Endothelial cell of umbilical vein (primary cell): ENCODE measurements at regions not wholly inside any gene's neighbourhood (a gene's known extent, or its start where the extent isn't known, plus 50 kb on each side); places are given as distances from the start of the nearest gene placed in this dataset.

Source experiments
- BruUV-seq: library from RNA; stranded (reverse); fragments of 400-500 nt; replicated peaks from 2 replicates; lab custom pipeline; 2021; lab: Mats Ljungman, UMichigan
- CTCF ChIA-PET: fragments of 300-600, 350-600 bp; sonication (Branson Sonifier 250); formaldehyde crosslinking; loops from one replicate; lab custom pipeline; 2021; ENCODE audit warnings: antibody characterized with exemption, inconsistent platforms; lab: Charles Lee
- POLR2A ChIA-PET: fragments of 300-600, 350-600 bp; sonication (Branson Sonifier 250); formaldehyde crosslinking; loops from one replicate; lab custom pipeline; 2021; ENCODE audit warnings: antibody characterized with exemption, inconsistent platforms; lab: Charles Lee
- DNase-seq: peaks from one replicate; pipeline ENCODE4 v3.0.0-alpha.2; 2011; ENCODE audit warnings: low read depth, low spot score
- FAIRE-seq: peaks from 2 replicates; lab custom pipeline; 2011; peaks lifted over from hg19 to GRCh38; lab: Jason Lieb, UNC
- H2AFZ ChIP-seq: 2 replicates; pipeline ENCODE4 v1.6.0; 2012; ENCODE audit warnings: low read depth, low read length, control low read depth, inconsistent platforms
- H3K27ac ChIP-seq: 2 replicates; pipeline ENCODE4 v1.5.1; 2011; ENCODE audit warnings: low read depth, mild to moderate bottlenecking, control low read depth, low read length, moderate library complexity; ENCODE audit not compliant: insufficient read depth
- H3K27me3 ChIP-seq, 2 experiments: 2 replicates each; pipeline versions ENCODE4 v1.6.0 to v1.6.1; 2011; ENCODE audit warnings: low read length in 2 of 2, mixed read lengths in 1 of 2; ENCODE audit not compliant: control insufficient read depth in 2 of 2, insufficient read depth in 2 of 2
- H3K36me3 ChIP-seq, 2 experiments: 2 replicates in 1 of 2; 3 replicates in 1 of 2; pipeline ENCODE4 v1.5.1; 2011; ENCODE audit warnings: low read length in 2 of 2, mild to moderate bottlenecking in 1 of 2, moderate library complexity in 1 of 2; ENCODE audit not compliant: control insufficient read depth in 2 of 2, insufficient read depth in 2 of 2; ENCODE audit errors: extremely low read depth in 1 of 2
- H3K4me1 ChIP-seq: 3 replicates; pipeline ENCODE4 v1.5.1; 2011; ENCODE audit warnings: mild to moderate bottlenecking, low read length; ENCODE audit not compliant: control insufficient read depth, insufficient read depth; ENCODE audit errors: extremely low read depth
- H3K4me2 ChIP-seq: 2 replicates; pipeline ENCODE4 v1.6.1; 2011; ENCODE audit warnings: low read length, control low read depth, mixed read lengths; ENCODE audit not compliant: insufficient read depth
- H3K4me3 ChIP-seq, 3 experiments: fragments of 200-600 bp in 1 of 3; sonication (generic), shearing (Covaris generic) in 1 of 3; replicated peaks in 1 of 3; 2 replicates each; pipeline ENCODE4 v1.5.1; 2011 to 2016; ENCODE audit warnings: control low read depth in 3 of 3, low read length in 3 of 3, mild to moderate bottlenecking in 2 of 3, inconsistent platforms in 1 of 3, low read depth in 1 of 3, moderate library complexity in 1 of 3; ENCODE audit not compliant: insufficient read depth in 1 of 3
- H3K79me2 ChIP-seq: 2 replicates; pipeline ENCODE4 v1.6.0; 2012; ENCODE audit warnings: low read length, inconsistent platforms; ENCODE audit not compliant: control insufficient read depth, insufficient read depth
- H3K9ac ChIP-seq: replicated peaks from 2 replicates; pipeline ENCODE3; 2011; ENCODE audit warnings: low read length, control low read depth; ENCODE audit not compliant: insufficient read depth; ENCODE audit errors: extremely low read depth
- H3K9me1 ChIP-seq: replicated peaks from 3 replicates; pipeline ENCODE4 v1.6.0; 2011; ENCODE audit warnings: mild to moderate bottlenecking, low read length; ENCODE audit not compliant: control insufficient read depth, insufficient read depth; ENCODE audit errors: extremely low read depth
- H3K9me3 ChIP-seq: replicated peaks from 2 replicates; pipeline ENCODE4 v1.5.1; 2012; ENCODE audit warnings: low read length, inconsistent platforms; ENCODE audit not compliant: control insufficient read depth, insufficient read depth
- H4K20me1 ChIP-seq: replicated peaks from 2 replicates; pipeline ENCODE3; 2011; ENCODE audit warnings: mild to moderate bottlenecking, low read length; ENCODE audit not compliant: control insufficient read depth, insufficient read depth; ENCODE audit errors: extremely low read depth
- EZH2 ChIP-seq: IDR thresholded peaks from 2 replicates; pipeline ENCODE4 v1.6.1; 2012; ENCODE audit warnings: borderline replicate concordance, low read depth, mild to moderate bottlenecking, moderate library complexity, low read length, inconsistent platforms; ENCODE audit not compliant: severe bottlenecking
- FOS ChIP-seq: IDR thresholded peaks from 2 replicates; pipeline ENCODE4 v1.6.1; 2011; ENCODE audit warnings: mild to moderate bottlenecking, low read length, moderate library complexity, borderline replicate concordance; ENCODE audit not compliant: insufficient read depth
- GATA2 ChIP-seq: IDR thresholded peaks from 2 replicates; pipeline ENCODE4 v1.7.0; 2011; ENCODE audit warnings: low read depth, mild to moderate bottlenecking, moderate library complexity, mixed read lengths, low read length; ENCODE audit not compliant: insufficient read length, insufficient read depth
- JUN ChIP-seq: IDR thresholded peaks from 2 replicates; pipeline ENCODE4 v1.6.1; 2011; ENCODE audit warnings: borderline replicate concordance, low read depth; ENCODE audit not compliant: insufficient read length, insufficient read depth
- MYC ChIP-seq: IDR thresholded peaks from one replicate; pipeline ENCODE4 v1.6.1; 2011; ENCODE audit warnings: mild to moderate bottlenecking, low read depth, low read length
- POLR2A ChIP-seq: IDR thresholded peaks from 2 replicates; pipeline ENCODE4 v1.6.1; 2012; ENCODE audit warnings: low read depth, mild to moderate bottlenecking, control low read depth, low read length
- POLR2AphosphoS5 ChIP-seq: IDR thresholded peaks from 2 replicates; pipeline ENCODE4 v1.6.1; 2012; ENCODE audit warnings: low read depth, mild to moderate bottlenecking, control low read depth, low read length, moderate library complexity; ENCODE audit not compliant: insufficient read depth
- dilution Hi-C: fragments of 300-500 bp; cut with MboI; formaldehyde crosslinking; loops from one replicate; pipeline ENCODE4 v1.15.0; 2019; ENCODE audit warnings: low sequenced_read_pairs; ENCODE audit not compliant: extremely low pct_ligation_motif_present
- intact Hi-C: fragments of 100-400 bp; cut with micrococcal nuclease; formaldehyde crosslinking; loops from one replicate; pipeline ENCODE4 v1.10.0; 2022
- TF ChIP-seq, protein P1 (sequence below): IDR thresholded peaks from 2 replicates; pipeline ENCODE4 v1.6.1; 2011; ENCODE audit not compliant: insufficient read depth, insufficient read length
- TF ChIP-seq, protein P2 (sequence below), 2 donors: IDR thresholded peaks; 1 replicate in 1 of 2; 2 replicates in 1 of 2; pipeline ENCODE4 v1.5.1; 2011; ENCODE audit warnings: low read length in 2 of 2, mild to moderate bottlenecking in 2 of 2, moderate library complexity in 2 of 2, control low read depth in 1 of 2, inconsistent platforms in 1 of 2, low read depth in 1 of 2; ENCODE audit not compliant: insufficient read depth in 1 of 2; ENCODE audit errors: extremely low read depth in 1 of 2

DNA sequence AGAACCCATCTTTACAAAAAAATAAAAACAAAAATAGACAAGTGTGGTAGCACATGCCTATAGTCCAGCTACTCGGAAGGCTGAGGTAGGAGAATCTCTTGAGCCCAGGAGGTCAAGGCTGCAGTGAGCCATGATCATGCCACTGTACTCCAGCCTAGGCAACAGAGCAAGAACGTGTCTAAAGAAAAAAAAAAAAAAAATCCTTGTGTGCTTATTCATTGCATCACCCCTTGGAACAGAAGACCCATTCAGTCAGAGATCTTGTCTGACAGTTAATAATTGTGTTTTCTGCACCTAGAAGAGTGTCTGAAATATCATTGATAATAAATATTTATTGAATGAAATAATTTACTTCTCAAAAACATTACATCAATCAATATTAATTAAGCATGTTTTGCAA is 97.4 kb upstream of the TBL1X start:
- dilution Hi-C loops, result no loop called here
- POLR2A ChIA-PET, result no interaction called here

More for the DNA sequence above, 97.4 kb upstream of the TBL1X start:
- no peak overlapping the region for H3K4me3 ChIP-seq
- H2AFZ ChIP-seq, result no peak overlapping the region
- intact Hi-C loops, result no loop called here
- no peaks in the 10 kb centered on the region for H3K4me1 ChIP-seq
- no peak for DNase-seq
- H3K9ac ChIP-seq, result no peak overlapping the region
- H3K79me2 ChIP-seq, result no peaks in the 10 kb centered on the region
- H3K4me2 ChIP-seq, result no peak overlapping the region
- no peaks in the 10 kb centered on the region for H3K36me3 ChIP-seq
- FAIRE-seq, result no peak
- CTCF ChIA-PET, result no interaction called here
- peaks cover 0 to 4% of the 10 kb centered on the region in 2 experiments for H3K27me3 ChIP-seq
- no peak for TF ChIP-seq POLR2AphosphoS5
- TF ChIP-seq POLR2A, result no peak
- TF ChIP-seq GATA2, result no peak
- TF ChIP-seq MYC, result no peak
- TF ChIP-seq, protein P1, sequence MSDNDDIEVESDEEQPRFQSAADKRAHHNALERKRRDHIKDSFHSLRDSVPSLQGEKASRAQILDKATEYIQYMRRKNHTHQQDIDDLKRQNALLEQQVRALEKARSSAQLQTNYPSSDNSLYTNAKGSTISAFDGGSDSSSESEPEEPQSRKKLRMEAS, result no peak
- TF ChIP-seq EZH2, result no peak
- TF ChIP-seq FOS, result no peak
- no peak for TF ChIP-seq JUN
- TF ChIP-seq, protein P2, sequence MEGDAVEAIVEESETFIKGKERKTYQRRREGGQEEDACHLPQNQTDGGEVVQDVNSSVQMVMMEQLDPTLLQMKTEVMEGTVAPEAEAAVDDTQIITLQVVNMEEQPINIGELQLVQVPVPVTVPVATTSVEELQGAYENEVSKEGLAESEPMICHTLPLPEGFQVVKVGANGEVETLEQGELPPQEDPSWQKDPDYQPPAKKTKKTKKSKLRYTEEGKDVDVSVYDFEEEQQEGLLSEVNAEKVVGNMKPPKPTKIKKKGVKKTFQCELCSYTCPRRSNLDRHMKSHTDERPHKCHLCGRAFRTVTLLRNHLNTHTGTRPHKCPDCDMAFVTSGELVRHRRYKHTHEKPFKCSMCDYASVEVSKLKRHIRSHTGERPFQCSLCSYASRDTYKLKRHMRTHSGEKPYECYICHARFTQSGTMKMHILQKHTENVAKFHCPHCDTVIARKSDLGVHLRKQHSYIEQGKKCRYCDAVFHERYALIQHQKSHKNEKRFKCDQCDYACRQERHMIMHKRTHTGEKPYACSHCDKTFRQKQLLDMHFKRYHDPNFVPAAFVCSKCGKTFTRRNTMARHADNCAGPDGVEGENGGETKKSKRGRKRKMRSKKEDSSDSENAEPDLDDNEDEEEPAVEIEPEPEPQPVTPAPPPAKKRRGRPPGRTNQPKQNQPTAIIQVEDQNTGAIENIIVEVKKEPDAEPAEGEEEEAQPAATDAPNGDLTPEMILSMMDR (IDR thresholded peaks at IDR 0.05; ENCODE audit: extremely low read depth in 1 of 2, insufficient read depth in 1 of 2, low read depth in 1 of 2, low read length in 2 of 2), result no peak
- no peaks in the 10 kb centered on the region for H3K9me1 ChIP-seq
- H4K20me1 ChIP-seq, result no peaks in the 10 kb centered on the region
- H3K27ac ChIP-seq, result no peak overlapping the region
- BruUV-seq, result no TSS peak
- H3K9me3 ChIP-seq, result no peaks in the 10 kb centered on the region
